HPDE6-E6E7 (cell line): ENCODE measurements at regions not wholly inside any gene's neighbourhood (a gene's known extent, or its start where the extent isn't known, plus 50 kb on each side); places are given as distances from the start of the nearest gene placed in this dataset.
"Not testable (repeated sequence)": the region's sequence is repeated elsewhere in the genome, so short reads cannot be mapped to it uniquely, and the experiment has no call there.

Experiments used
- DNase-seq: peaks from one replicate; pipeline ENCODE4 v3.0.0; 2011; ENCODE audit warnings: missing footprints; ENCODE audit errors: extremely low spot score

- no peak for DNase-seq
Measured at GRCh38 chr2:230593765-230594164, 118.9 kb upstream of the CAB39 start.

- no peak for DNase-seq
Measured at GRCh38 chr2:230594286-230594840, 118.3 kb upstream of the CAB39 start.

GRCh38 chr2:230599853-230600252 lies 112.8 kb upstream of the CAB39 start:
- no peak for DNase-seq

- no peak for DNase-seq
Measured at GRCh38 chr2:230600285-230600684, 112.4 kb upstream of the CAB39 start.

GRCh38 chr2:230600881-230601280 lies 111.8 kb upstream of the CAB39 start:
- no peak for DNase-seq

- no peak for DNase-seq
Measured at GRCh38 chr2:230601510-230601909, 111.1 kb upstream of the CAB39 start.

GRCh38 chr2:230602562-230603230 lies 109.9 kb upstream of the CAB39 start:
- no peak for DNase-seq

GRCh38 chr2:230603317-230603716 lies 109.3 kb upstream of the CAB39 start:
- DNase-seq = not testable (repeated sequence)

GRCh38 chr2:230604158-230604557 lies 108.5 kb upstream of the CAB39 start:
- DNase-seq = not testable (repeated sequence)

GRCh38 chr2:230614040-230614439 lies 98.6 kb upstream of the CAB39 start:
- DNase-seq = no peak

GRCh38 chr2:230614913-230615332 lies 97.7 kb upstream of the CAB39 start:
- DNase-seq = no peak

GRCh38 chr2:230617256-230617706 lies 95.4 kb upstream of the CAB39 start:
- DNase-seq = peak; percentile 74

- DNase-seq = no peak
Measured at GRCh38 chr2:230619491-230619890, 93.2 kb upstream of the CAB39 start.

- DNase-seq = not testable (repeated sequence)
Measured at GRCh38 chr2:230625220-230625619, 87.4 kb upstream of the CAB39 start.

- not testable (repeated sequence) for DNase-seq
Measured at GRCh38 chr2:230627091-230627490, 85.6 kb upstream of the CAB39 start.

GRCh38 chr2:230627806-230628724 lies 84.6 kb upstream of the CAB39 start:
- DNase-seq = no peak

GRCh38 chr2:230631470-230631869 lies 81.2 kb upstream of the CAB39 start:
- no peak for DNase-seq

GRCh38 chr2:230634146-230634545 lies 78.5 kb upstream of the CAB39 start:
- DNase-seq = no peak

- DNase-seq = not testable (repeated sequence)
Measured at GRCh38 chr2:230634721-230635313, 77.8 kb upstream of the CAB39 start.

- DNase-seq = no peak
Measured at GRCh38 chr2:230636684-230637271, 75.9 kb upstream of the CAB39 start.

- DNase-seq = not testable (repeated sequence)
Measured at GRCh38 chr2:230637486-230637885, 75.2 kb upstream of the CAB39 start.

GRCh38 chr2:230640540-230641011 lies 72.1 kb upstream of the CAB39 start:
- no peak for DNase-seq
